H1 (cell line): ENCODE measurements at regions not wholly inside any gene's neighbourhood (a gene's known extent, or its start where the extent isn't known, plus 50 kb on each side); places are given as distances from the start of the nearest gene placed in this dataset.

Experiments
- CTCF ChIA-PET: fragments of 300-600 bp; sonication (Branson Sonifier 250); formaldehyde crosslinking; loops from one replicate; lab custom pipeline; 2021; ENCODE audit not compliant: partially characterized antibody; lab: Charles Lee
- POLR2A ChIA-PET: fragments of 300-600 bp; sonication (Branson Sonifier 250); formaldehyde crosslinking; loops from one replicate; lab custom pipeline; 2021; ENCODE audit warnings: inconsistent platforms; ENCODE audit not compliant: partially characterized antibody; lab: Charles Lee
- DNase-seq, 2 experiments: peaks; one replicate each; pipeline versions ENCODE4 v3.0.0 to v3.0.0-alpha.2; 2010 to 2022; ENCODE audit warnings: low spot score in 2 of 2, low read depth in 1 of 2, mixed read lengths in 1 of 2
- FAIRE-seq: peaks from 2 replicates; lab custom pipeline; 2011; peaks lifted over from hg19 to GRCh38; lab: Jason Lieb, UNC
- H2AFZ ChIP-seq: 2 replicates; pipeline ENCODE4 v1.8.1; 2012; ENCODE audit warnings: low read length, inconsistent platforms
- H2AK5ac ChIP-seq: 2 replicates; pipeline ENCODE4 v1.6.1; 2013; ENCODE audit warnings: low read depth, low read length
- H2BK120ac ChIP-seq: replicated peaks from 2 replicates; pipeline ENCODE3; 2013; ENCODE audit warnings: low read depth, low read length, inconsistent platforms
- H2BK12ac ChIP-seq: 2 replicates; pipeline ENCODE4 v1.6.1; 2013; ENCODE audit warnings: low read depth, low read length
- H2BK15ac ChIP-seq: 2 replicates; pipeline ENCODE4 v1.6.1; 2013; ENCODE audit warnings: low read length
- H2BK20ac ChIP-seq: 2 replicates; pipeline ENCODE4 v1.6.1; 2013; ENCODE audit warnings: low read length
- H2BK5ac ChIP-seq: 2 replicates; pipeline ENCODE4 v1.6.1; 2013; ENCODE audit warnings: low read depth, low read length
- H3K14ac ChIP-seq: 2 replicates; pipeline ENCODE4 v1.6.1; 2013; ENCODE audit warnings: inconsistent platforms; ENCODE audit not compliant: insufficient read length
- H3K18ac ChIP-seq: 2 replicates; pipeline ENCODE4 v1.6.1; 2013; ENCODE audit warnings: low read length; ENCODE audit errors: extremely low read depth
- H3K23ac ChIP-seq: 2 replicates; pipeline ENCODE4 v1.6.1; 2013; ENCODE audit warnings: inconsistent platforms; ENCODE audit not compliant: insufficient read length
- H3K23me2 ChIP-seq: 2 replicates; pipeline ENCODE4 v1.6.1; 2013; ENCODE audit warnings: low read depth, low read length
- H3K27ac ChIP-seq: 2 replicates; pipeline ENCODE4 v1.6.1; 2011; ENCODE audit warnings: low read depth, low read length, inconsistent platforms
- H3K27me3 ChIP-seq, 4 experiments: replicated peaks in 1 of 4; 1 replicate in 1 of 4; 2 replicates in 3 of 4; pipeline versions ENCODE4 v1.6.1 to v1.8.1; 2011 to 2013; ENCODE audit warnings: low read length in 3 of 4, mild to moderate bottlenecking in 3 of 4, inconsistent platforms in 2 of 4, mixed read lengths in 2 of 4, moderate library complexity in 1 of 4; ENCODE audit not compliant: control insufficient read depth in 3 of 4, insufficient read depth in 3 of 4; ENCODE audit errors: extremely low read depth in 1 of 4
- H3K36me3 ChIP-seq, 4 experiments: 2 replicates each; pipeline versions ENCODE4 v1.6.1 to v1.8.1; 2011 to 2013; ENCODE audit warnings: mild to moderate bottlenecking in 4 of 4, low read length in 3 of 4, moderate library complexity in 2 of 4, control low read depth in 1 of 4, inconsistent platforms in 1 of 4; ENCODE audit not compliant: insufficient read depth in 4 of 4, control insufficient read depth in 2 of 4
- H3K4ac ChIP-seq: replicated peaks from 2 replicates; pipeline ENCODE3; 2013; ENCODE audit warnings: low read length, low read depth, mixed read lengths, inconsistent platforms; ENCODE audit not compliant: insufficient read length
- H3K4me1 ChIP-seq, 4 experiments: replicated peaks in 1 of 4; 1 replicate in 1 of 4; 2 replicates in 3 of 4; pipeline versions ENCODE4 v1.6.1 to v1.8.1; 2011 to 2013; ENCODE audit warnings: low read length in 3 of 4, inconsistent platforms in 2 of 4, mixed read lengths in 1 of 4; ENCODE audit not compliant: insufficient read depth in 4 of 4, control insufficient read depth in 3 of 4
- H3K4me2 ChIP-seq, 2 experiments: 2 replicates each; pipeline versions ENCODE4 v1.6.1 to v1.8.1; 2011 to 2013; ENCODE audit warnings: low read depth in 2 of 2, low read length in 2 of 2, control low read depth in 1 of 2, inconsistent platforms in 1 of 2, mild to moderate bottlenecking in 1 of 2; ENCODE audit not compliant: insufficient read depth in 1 of 2
- H3K4me3 ChIP-seq, 4 experiments: fragments of 200-600, 300-600 bp in 1 of 4; sonication (generic), shearing (Covaris generic), sonication (Bioruptor Twin) in 1 of 4; 2 replicates each; pipeline versions ENCODE4 v1.5.1 to v1.8.1; 2011 to 2016; ENCODE audit warnings: low read length in 4 of 4, low read depth in 3 of 4, control low read depth in 2 of 4, inconsistent platforms in 2 of 4, mild to moderate bottlenecking in 2 of 4, mixed read lengths in 1 of 4, moderate library complexity in 1 of 4; ENCODE audit not compliant: insufficient read depth in 2 of 4; ENCODE audit errors: extremely low read depth in 1 of 4
- H3K56ac ChIP-seq: replicated peaks from 2 replicates; pipeline ENCODE3; 2013; ENCODE audit warnings: low read depth, mild to moderate bottlenecking, mixed read lengths, low read length, inconsistent platforms; ENCODE audit not compliant: insufficient read length
- H3K79me1 ChIP-seq: 2 replicates; pipeline ENCODE4 v1.6.1; 2013; ENCODE audit warnings: low read depth, low read length, control low read depth
- H3K79me2 ChIP-seq, 2 experiments: 2 replicates each; pipeline versions ENCODE4 v1.6.1 to v1.8.1; 2012 to 2013; ENCODE audit warnings: low read length in 2 of 2, mild to moderate bottlenecking in 2 of 2, inconsistent platforms in 1 of 2; ENCODE audit not compliant: insufficient read depth in 2 of 2, control insufficient read depth in 1 of 2
- H3K9ac ChIP-seq, 4 experiments: replicated peaks in 1 of 4; 1 replicate in 1 of 4; 2 replicates in 3 of 4; pipeline versions ENCODE4 v1.6.1 to v1.8.1; 2011 to 2013; ENCODE audit warnings: low read depth in 3 of 4, low read length in 3 of 4, control low read depth in 2 of 4, mild to moderate bottlenecking in 2 of 4, moderate library complexity in 2 of 4, inconsistent platforms in 1 of 4; ENCODE audit errors: extremely low read depth in 1 of 4
- H3K9me3 ChIP-seq, 2 experiments: 2 replicates each; pipeline versions ENCODE4 v1.6.1 to v1.8.1; 2012 to 2013; ENCODE audit warnings: mild to moderate bottlenecking in 2 of 2, moderate library complexity in 2 of 2, control low read depth in 1 of 2, inconsistent platforms in 1 of 2, low read depth in 1 of 2, low read length in 1 of 2, mixed read lengths in 1 of 2; ENCODE audit not compliant: insufficient read depth in 2 of 2
- H4K20me1 ChIP-seq, 2 experiments: replicated peaks in 1 of 2; 2 replicates each; pipeline versions ENCODE3 to v1.8.1; 2011 to 2013; ENCODE audit warnings: inconsistent platforms in 2 of 2, low read length in 2 of 2, mild to moderate bottlenecking in 1 of 2; ENCODE audit not compliant: insufficient read depth in 2 of 2, control insufficient read depth in 1 of 2
- H4K5ac ChIP-seq: 2 replicates; pipeline ENCODE4 v1.6.1; 2013; ENCODE audit warnings: low read length, low read depth, mixed read lengths, inconsistent platforms; ENCODE audit not compliant: insufficient read length
- H4K8ac ChIP-seq: 2 replicates; pipeline ENCODE4 v1.8.0; 2013; ENCODE audit warnings: mild to moderate bottlenecking, moderate library complexity, low read length, inconsistent platforms; ENCODE audit not compliant: insufficient read depth; ENCODE audit errors: extremely low read depth
- H4K91ac ChIP-seq: replicated peaks from 2 replicates; pipeline ENCODE3; 2013; ENCODE audit warnings: low read length, mixed read lengths, inconsistent platforms; ENCODE audit not compliant: insufficient read length
- BCL11A ChIP-seq, 2 experiments: IDR thresholded peaks; one replicate each; pipeline ENCODE4 v1.6.1; 2011; ENCODE audit warnings: low read depth in 2 of 2, low read length in 2 of 2, mild to moderate bottlenecking in 2 of 2
- KDM1A ChIP-seq: fragments of 200-600, 300-600 bp; sonication (generic); IDR thresholded peaks from 2 replicates; pipeline ENCODE4 v1.7.1; 2016; ENCODE audit warnings: mild to moderate bottlenecking, low read length, borderline replicate concordance
- KDM4A ChIP-seq: IDR thresholded peaks from one replicate; pipeline ENCODE4 v1.7.1; 2012; ENCODE audit warnings: low read depth, mild to moderate bottlenecking, moderate library complexity, low read length, inconsistent platforms; ENCODE audit not compliant: severe bottlenecking
- NRF1 ChIP-seq: IDR thresholded peaks from 2 replicates; pipeline ENCODE4 v1.6.1; 2011; ENCODE audit warnings: mild to moderate bottlenecking, low read depth, low read length, improper control_type of control experiment
- SP1 ChIP-seq: IDR thresholded peaks from 2 replicates; pipeline ENCODE4 v1.6.1; 2011; ENCODE audit warnings: low read depth, low read length
- TEAD4 ChIP-seq: IDR thresholded peaks from 2 replicates; pipeline ENCODE4 v1.6.1; 2012; ENCODE audit warnings: low read depth, low read length, inconsistent platforms, mixed read lengths
- WGBS, 2 experiments: shearing (Covaris generic) in 1 of 2; methylation state at CpG; one replicate each; pipeline versions ENCODE4 v1.1.6 to v1.1.7; 2013 to 2015; ENCODE audit warnings: low lambda C conversion rate in 2 of 2, mixed read lengths in 2 of 2, inconsistent platforms in 1 of 2, low coverage in 1 of 2, missing lambda C conversion rate in 1 of 2; ENCODE audit not compliant: insufficient replicate concordance in 2 of 2, insufficient coverage in 1 of 2, insufficient read length in 1 of 2; ENCODE audit errors: extremely low coverage in 1 of 2, missing lambda C conversion rate in 1 of 2; 5-methylcytosine and 5-hydroxymethylcytosine counted together
- TF ChIP-seq, protein P1 (sequence below), 3 experiments: IDR thresholded peaks; 1 replicate in 2 of 3; 2 replicates in 1 of 3; pipeline versions ENCODE4 v1.5.1 to v1.6.1; 2011; ENCODE audit warnings: low read length in 3 of 3, mild to moderate bottlenecking in 3 of 3, inconsistent platforms in 2 of 3, low read depth in 1 of 3, moderate library complexity in 1 of 3; ENCODE audit not compliant: insufficient read depth in 1 of 3; ENCODE audit errors: control extremely low read depth in 1 of 3
- TF ChIP-seq, protein P2 (sequence below): IDR thresholded peaks from 2 replicates; pipeline ENCODE4 v1.6.1; 2012; ENCODE audit warnings: inconsistent platforms

DNA sequence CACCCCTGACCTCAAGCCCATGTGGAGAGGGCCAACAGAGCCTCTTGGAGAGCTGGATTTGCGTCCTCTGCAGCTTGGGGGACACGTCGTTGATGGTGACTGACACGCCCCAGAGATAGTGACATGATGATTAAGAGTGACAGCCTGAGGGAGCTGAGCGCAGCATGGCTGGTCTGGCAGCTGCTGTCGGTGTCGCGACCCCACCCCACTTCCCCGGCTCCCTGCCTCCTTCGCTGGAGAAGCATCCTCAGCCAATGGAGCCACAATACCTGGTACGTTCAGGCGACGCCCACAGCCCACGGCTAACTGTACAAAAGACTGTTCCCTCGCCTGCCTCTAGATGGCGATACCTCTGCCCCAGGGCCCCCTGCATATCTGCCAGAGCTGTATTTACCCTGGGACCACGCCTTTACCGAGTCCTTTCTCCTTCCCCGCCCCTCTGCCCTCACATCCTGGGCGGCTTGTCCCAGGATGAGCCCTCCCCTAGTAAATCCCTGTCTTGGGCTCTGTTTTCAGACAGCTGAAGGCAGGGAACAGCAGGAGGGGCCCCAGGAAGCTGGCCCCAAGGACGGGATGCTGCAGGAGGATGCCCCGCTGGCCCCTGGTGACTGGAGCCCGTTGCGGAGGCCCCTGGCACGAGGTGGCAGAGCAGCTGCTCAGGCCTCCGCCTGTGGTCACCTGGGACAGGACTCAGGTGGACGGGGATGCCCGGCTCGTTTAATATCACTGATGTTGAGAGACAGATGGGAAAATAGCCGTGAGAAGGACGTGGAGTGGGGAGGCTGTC lies 90.6 kb downstream of the RPS6KA4 start:
- Histone ChIP-seq H2BK15ac (no peak overlapping the region), H3K27me3 (peaks cover 0 to 13% (median 9%) of the 10 kb centered on the region in 4 experiments; a peak in 5 of 7 replicates), H3K4me3 (peak overlapping the region; percentile 18 to 60 (median 37); a peak in 7 of 8 replicates), H3K27ac (no peak overlapping the region), H2AK5ac (no peak overlapping the region), H2BK12ac (no peak overlapping the region), H4K20me1 (no peaks in the 10 kb centered on the region), H3K4me1 (peaks cover 5 to 10% (median 7%) of the 10 kb centered on the region in 4 experiments; a peak in 6 of 7 replicates), H3K79me1 (no peaks in the 10 kb centered on the region), H4K5ac (no peak overlapping the region), H3K36me3 (no peaks in the 10 kb centered on the region), H3K23me2 (peaks cover 5% of the 10 kb centered on the region; the same call in 1 of the 2 replicates), H3K4me2 (peak overlapping the region; percentile 63 to 78), H4K8ac (0 out of 2 replicates have a peak overlapping the region, but pooled peaks have one; percentile 7), H3K9me3 (no peaks in the 10 kb centered on the region), H2BK120ac (no peak overlapping the region), H3K23ac (no peak overlapping the region), H4K91ac (no peak overlapping the region), H3K9ac (no peak overlapping the region), H3K79me2 (no peaks in the 10 kb centered on the region), H3K18ac (no peak overlapping the region), H3K14ac (no peak overlapping the region), H3K56ac (no peak overlapping the region), H2AFZ (peak overlapping the region; percentile 41; the same call in 1 of the 2 replicates), H2BK20ac (no peak overlapping the region), H2BK5ac (no peak overlapping the region), H3K4ac (no peak overlapping the region)
- peak; percentile 73 to 89 for DNase-seq
- no peak for FAIRE-seq
- 29% methylated on average over 30 of the region's 31 CpGs; no CpG with 5 or more reads in 1 of the 2 experiments for WGBS, 2 experiments
- CTCF ChIA-PET: interaction anchor here (0.6 to 9.8 kb wide), 87 partner anchors 9 to 972 kb away, joined by 3 to 165 read pairs (median 4); partner anchors contain the start of genes PRDX5 and TRMT112
- POLR2A ChIA-PET: interaction anchor here (0.6 to 1.7 kb wide), 6 partner anchors 54 to 266 kb away, joined by 3 to 5 read pairs (median 4); partner anchors contain the start of genes PRDX5 and TRMT112
- TF ChIP-seq BCL11A (IDR thresholded peaks at IDR 0.05; ENCODE audit: low read depth in 2 of 2, low read length in 2 of 2) (no peak), KDM4A (peak; percentile 59), NRF1 (no peak), SP1 (peak; percentile 42; the same call in 1 of the 2 replicates), TEAD4 (0 out of 2 replicates have a peak, but pooled peaks have one; percentile 29), KDM1A (no peak)
- TF ChIP-seq, protein P1, sequence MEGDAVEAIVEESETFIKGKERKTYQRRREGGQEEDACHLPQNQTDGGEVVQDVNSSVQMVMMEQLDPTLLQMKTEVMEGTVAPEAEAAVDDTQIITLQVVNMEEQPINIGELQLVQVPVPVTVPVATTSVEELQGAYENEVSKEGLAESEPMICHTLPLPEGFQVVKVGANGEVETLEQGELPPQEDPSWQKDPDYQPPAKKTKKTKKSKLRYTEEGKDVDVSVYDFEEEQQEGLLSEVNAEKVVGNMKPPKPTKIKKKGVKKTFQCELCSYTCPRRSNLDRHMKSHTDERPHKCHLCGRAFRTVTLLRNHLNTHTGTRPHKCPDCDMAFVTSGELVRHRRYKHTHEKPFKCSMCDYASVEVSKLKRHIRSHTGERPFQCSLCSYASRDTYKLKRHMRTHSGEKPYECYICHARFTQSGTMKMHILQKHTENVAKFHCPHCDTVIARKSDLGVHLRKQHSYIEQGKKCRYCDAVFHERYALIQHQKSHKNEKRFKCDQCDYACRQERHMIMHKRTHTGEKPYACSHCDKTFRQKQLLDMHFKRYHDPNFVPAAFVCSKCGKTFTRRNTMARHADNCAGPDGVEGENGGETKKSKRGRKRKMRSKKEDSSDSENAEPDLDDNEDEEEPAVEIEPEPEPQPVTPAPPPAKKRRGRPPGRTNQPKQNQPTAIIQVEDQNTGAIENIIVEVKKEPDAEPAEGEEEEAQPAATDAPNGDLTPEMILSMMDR (IDR thresholded peaks at IDR 0.05; ENCODE audit: control extremely low read depth in 1 of 3, insufficient read depth in 1 of 3, low read depth in 1 of 3, low read length in 3 of 3): peak; percentile 90 to 96 (median 94)
- TF ChIP-seq, protein P2, sequence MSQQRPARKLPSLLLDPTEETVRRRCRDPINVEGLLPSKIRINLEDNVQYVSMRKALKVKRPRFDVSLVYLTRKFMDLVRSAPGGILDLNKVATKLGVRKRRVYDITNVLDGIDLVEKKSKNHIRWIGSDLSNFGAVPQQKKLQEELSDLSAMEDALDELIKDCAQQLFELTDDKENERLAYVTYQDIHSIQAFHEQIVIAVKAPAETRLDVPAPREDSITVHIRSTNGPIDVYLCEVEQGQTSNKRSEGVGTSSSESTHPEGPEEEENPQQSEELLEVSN: 0 out of 2 replicates have a peak, but pooled peaks have one; percentile 14
